SK-N-SH treated with all-trans-retinoic acid at 6 μM for 48 hours (cell line): ENCODE measurements at regions not wholly inside any gene's neighbourhood (a gene's known extent, or its start where the extent isn't known, plus 50 kb on each side); places are given as distances from the start of the nearest gene placed in this dataset.

Experiments
- ATAC-seq: fragments of 200-7000 bp; cut with Tn5 transposase; 3 replicates; pipeline ENCODE4 v1.9.1; 2020; ENCODE audit warnings: mild to moderate bottlenecking, moderate library complexity
- ARNTL ChIP-seq: fragments of 450-650 bp; formaldehyde crosslinking; IDR thresholded peaks from 2 replicates; pipeline ENCODE4 v1.5.0; 2020; ENCODE audit warnings: low read depth, mild to moderate bottlenecking, moderate library complexity, borderline replicate concordance
- BACH2 ChIP-seq: fragments of 250-450 bp; sonication (Bioruptor Pico); IDR thresholded peaks from 2 replicates; pipeline ENCODE4 v1.9.0; 2021; ENCODE audit warnings: mild to moderate bottlenecking, borderline replicate concordance
- CREB5 ChIP-seq: fragments of 250-450 bp; sonication (Bioruptor Pico); IDR thresholded peaks from 2 replicates; pipeline ENCODE4 v1.5.1; 2020; ENCODE audit warnings: low read depth, mild to moderate bottlenecking, moderate library complexity
- CSDC2 ChIP-seq: fragments of 250-450 bp; sonication (Bioruptor Pico); IDR thresholded peaks from 2 replicates; pipeline ENCODE4 v1.5.0; 2020; ENCODE audit warnings: mild to moderate bottlenecking, moderate library complexity
- CSRNP3 ChIP-seq: fragments of 250-450 bp; sonication (Bioruptor Pico); IDR thresholded peaks from 2 replicates; pipeline ENCODE4 v1.5.1; 2021; ENCODE audit warnings: mild to moderate bottlenecking, moderate library complexity
- ESRRG ChIP-seq: fragments of 250-450 bp; sonication (Bioruptor Pico); IDR thresholded peaks from 2 replicates; pipeline ENCODE4 v1.6.1; 2021; ENCODE audit warnings: mild to moderate bottlenecking
- GLIS3 ChIP-seq: fragments of 250-450 bp; sonication (Bioruptor Pico); IDR thresholded peaks from 2 replicates; pipeline ENCODE4 v1.5.0; 2020; ENCODE audit warnings: mild to moderate bottlenecking, moderate library complexity
- OSR1 ChIP-seq: fragments of 250-450 bp; sonication (Bioruptor Pico); IDR thresholded peaks from 2 replicates; pipeline ENCODE4 v1.8.0; 2022; ENCODE audit warnings: moderate library complexity, mild to moderate bottlenecking, inconsistent platforms
- PATZ1 ChIP-seq: fragments of 250-450 bp; sonication (Bioruptor Pico); IDR thresholded peaks from 2 replicates; pipeline ENCODE4 v1.8.0; 2020; ENCODE audit warnings: mild to moderate bottlenecking, moderate library complexity, borderline replicate concordance
- POU6F1 ChIP-seq: fragments of 250-450 bp; sonication (Bioruptor Pico); IDR thresholded peaks from 2 replicates; pipeline ENCODE4 v1.8.0; 2021; ENCODE audit warnings: low read depth, mild to moderate bottlenecking, moderate library complexity, borderline replicate concordance
- PPARA ChIP-seq: fragments of 250-450 bp; sonication (Bioruptor Pico); IDR thresholded peaks from 2 replicates; pipeline ENCODE4 v1.5.0; 2020; ENCODE audit warnings: mild to moderate bottlenecking, borderline replicate concordance
- RARB ChIP-seq: fragments of 250-450 bp; sonication (Bioruptor Pico); IDR thresholded peaks from 2 replicates; pipeline ENCODE4 v1.8.0; 2021; ENCODE audit warnings: mild to moderate bottlenecking, moderate library complexity
- SNAI2 ChIP-seq: fragments of 250-450 bp; sonication (Bioruptor Pico); IDR thresholded peaks from 2 replicates; pipeline ENCODE4 v1.5.0; 2020; ENCODE audit warnings: mild to moderate bottlenecking, moderate library complexity
- TSHZ2 ChIP-seq: fragments of 250-450 bp; sonication (Bioruptor Pico); IDR thresholded peaks from 2 replicates; pipeline ENCODE4 v1.5.0; 2020; ENCODE audit warnings: mild to moderate bottlenecking, moderate library complexity
- ZC3H10 ChIP-seq: fragments of 250-450 bp; sonication (Bioruptor Pico); IDR thresholded peaks from 2 replicates; pipeline ENCODE4 v1.5.1; 2021; ENCODE audit warnings: mild to moderate bottlenecking, moderate library complexity
- ZFP3 ChIP-seq: fragments of 250-450 bp; sonication (Bioruptor Pico); IDR thresholded peaks from 2 replicates; pipeline ENCODE4 v1.5.0; 2020; ENCODE audit warnings: mild to moderate bottlenecking, moderate library complexity
- ZFP30 ChIP-seq: fragments of 450-650 bp; formaldehyde crosslinking; IDR thresholded peaks from 2 replicates; pipeline ENCODE4 v1.5.0; 2022; ENCODE audit warnings: mild to moderate bottlenecking, moderate library complexity
- ZNF565 ChIP-seq: fragments of 450-650 bp; formaldehyde crosslinking; conservative IDR thresholded peaks from 2 replicates; pipeline ENCODE4 v1.5.0; 2020; ENCODE audit warnings: low read depth, mild to moderate bottlenecking, moderate library complexity
- ZNF70 ChIP-seq: fragments of 450-650 bp; formaldehyde crosslinking; IDR thresholded peaks from 2 replicates; pipeline ENCODE4 v1.5.0; 2020; ENCODE audit warnings: mild to moderate bottlenecking, moderate library complexity
- ZNF8 ChIP-seq: fragments of 450-650 bp; formaldehyde crosslinking; IDR thresholded peaks from 2 replicates; pipeline ENCODE4 v1.5.0; 2020; ENCODE audit warnings: mild to moderate bottlenecking, moderate library complexity

GRCh38 chr2:71813807-71814470, 333.7 kb downstream of the CYP26B1 start:
- TF ChIP-seq PPARA = no peak
- no peak for TF ChIP-seq ZNF70 (CRISPR knock-in tag)
- TF ChIP-seq ZFP30 = no peak
- TF ChIP-seq ZNF8 (CRISPR knock-in tag) = no peak
- TF ChIP-seq CREB5 (CRISPR knock-in tag) = no peak
- no peak for TF ChIP-seq CSRNP3 (CRISPR knock-in tag)
- no peak for TF ChIP-seq ARNTL
- no peak for TF ChIP-seq PATZ1
- no peak for TF ChIP-seq POU6F1 (CRISPR knock-in tag)
- no peak for TF ChIP-seq ZC3H10 (CRISPR knock-in tag)
- TF ChIP-seq OSR1 (CRISPR knock-in tag) = no peak
- TF ChIP-seq BACH2 (CRISPR knock-in tag) = no peak
- ATAC-seq = no peak

GRCh38 chr2:71813315-71813714, 334.3 kb downstream of the CYP26B1 start:
- ATAC-seq = no peak
- no peak for TF ChIP-seq OSR1 (CRISPR knock-in tag)
- no peak for TF ChIP-seq PATZ1
- no peak for TF ChIP-seq ZFP3 (CRISPR knock-in tag)
- no peak for TF ChIP-seq ZFP30
- TF ChIP-seq GLIS3 (CRISPR knock-in tag) = no peak
- TF ChIP-seq ZNF565 (CRISPR knock-in tag) = no peak
- TF ChIP-seq POU6F1 (CRISPR knock-in tag) = no peak
- no peak for TF ChIP-seq ESRRG
- TF ChIP-seq ARNTL = no peak
- TF ChIP-seq CREB5 (CRISPR knock-in tag) = no peak

- no peak for ATAC-seq
- TF ChIP-seq RARB (no peak), CSRNP3 (CRISPR knock-in tag) (no peak), ESRRG (no peak), ZNF8 (CRISPR knock-in tag) (no peak), CSDC2 (no peak), ARNTL (no peak), OSR1 (CRISPR knock-in tag) (no peak), ZFP30 (no peak), ZNF565 (CRISPR knock-in tag) (no peak), TSHZ2 (CRISPR knock-in tag) (no peak), PPARA (no peak), ZFP3 (CRISPR knock-in tag) (no peak), BACH2 (CRISPR knock-in tag) (no peak), SNAI2 (CRISPR knock-in tag) (no peak)
These were observed 334.9 kb downstream of the CYP26B1 start for GRCh38 chr2:71812736-71813135.
